HG02610 (cell line): ENCODE measurements at regions not wholly inside any gene's neighbourhood (a gene's known extent, or its start where the extent isn't known, plus 50 kb on each side); places are given as distances from the start of the nearest gene placed in this dataset.
A peak's percentile ranks its signal among the peaks of the same experiment; 100 is the strongest.

Experiments
- ATAC-seq: cut with Tn5 transposase; IDR thresholded peaks from one replicate; pipeline ENCODE4 v1.9.1; 2021; ENCODE audit warnings: mild to moderate bottlenecking, moderate library complexity; ENCODE audit not compliant: unreplicated experiment

- ATAC-seq = no peak
These were observed 97.7 kb downstream of the CD47 start for GRCh38 chr3:107992976-107993684.

- ATAC-seq = no peak
These were observed 99.9 kb downstream of the CD47 start for GRCh38 chr3:107990926-107991325.

- no peak for ATAC-seq
These were observed 100.4 kb downstream of the CD47 start for GRCh38 chr3:107990433-107990832.

- ATAC-seq = no peak
These were observed 101.2 kb downstream of the CD47 start for GRCh38 chr3:107989661-107990060.

- ATAC-seq = no peak
These were observed 102.2 kb downstream of the CD47 start for GRCh38 chr3:107988460-107989175.

- no peak for ATAC-seq
These were observed 103.5 kb downstream of the CD47 start for GRCh38 chr3:107987036-107987939.

GRCh38 chr3:107986505-107986904, 104.3 kb downstream of the CD47 start:
- no peak for ATAC-seq

GRCh38 chr3:107985496-107985895, 105.3 kb downstream of the CD47 start:
- ATAC-seq = peak; percentile 81

- ATAC-seq = no peak
These were observed 107.6 kb downstream of the CD47 start for GRCh38 chr3:107983247-107983646.

- ATAC-seq = no peak
These were observed 108.7 kb downstream of the CD47 start for GRCh38 chr3:107982165-107982564.

GRCh38 chr3:107981471-107982111, 109.2 kb downstream of the CD47 start:
- no peak for ATAC-seq

- ATAC-seq = no peak
These were observed 111.3 kb downstream of the CD47 start for GRCh38 chr3:107979538-107979937.

- no peak for ATAC-seq
These were observed 112.4 kb downstream of the CD47 start for GRCh38 chr3:107978131-107979055.

GRCh38 chr3:107977221-107978130, 113.4 kb downstream of the CD47 start:
- no peak for ATAC-seq

GRCh38 chr3:107976202-107976800, 114.5 kb downstream of the CD47 start:
- ATAC-seq = no peak

- ATAC-seq = no peak
These were observed 115.2 kb downstream of the CD47 start for GRCh38 chr3:107975529-107976201.

- ATAC-seq = no peak
These were observed 116.9 kb downstream of the CD47 start for GRCh38 chr3:107973961-107974360.

GRCh38 chr3:107973152-107973551, 117.7 kb downstream of the CD47 start:
- ATAC-seq = no peak
